Dendritic cell treated with granulocyte-macrophage colony-stimulating factor and Interleukin-4, amounts not matched to agents 40 ng/mL and 50 ng/mL, for 4 days (primary cell): ENCODE measurements at regions not wholly inside any gene's neighbourhood (a gene's known extent, or its start where the extent isn't known, plus 50 kb on each side); places are given as distances from the start of the nearest gene placed in this dataset.
"Not testable (repeated sequence)": the region's sequence is repeated elsewhere in the genome, so short reads cannot be mapped to it uniquely, and the experiment has no call there.

ENCODE experiments used
- H3K27ac Mint-ChIP-seq: one replicate; pipeline ENCODE4 v1.8.0; 2022; ENCODE audit warnings: mild to moderate bottlenecking, mixed read lengths
- H3K27me3 Mint-ChIP-seq: one replicate; pipeline ENCODE4 v1.8.0; 2022; ENCODE audit warnings: mild to moderate bottlenecking, mixed read lengths
- H3K36me3 Mint-ChIP-seq: one replicate; pipeline ENCODE4 v1.8.0; 2022; ENCODE audit warnings: low read depth, mixed read lengths
- H3K4me1 Mint-ChIP-seq: one replicate; pipeline ENCODE4 v1.8.0; 2022; ENCODE audit warnings: low read depth, mixed read lengths
- H3K4me3 Mint-ChIP-seq: one replicate; pipeline ENCODE4 v1.8.0; 2022; ENCODE audit warnings: mild to moderate bottlenecking, moderate library complexity, mixed read lengths
- H3K9me3 Mint-ChIP-seq: one replicate; pipeline ENCODE4 v1.8.0; 2022; ENCODE audit warnings: mixed read lengths
- intact Hi-C: fragments of 100-400 bp; cut with micrococcal nuclease; formaldehyde crosslinking; loops from one replicate; pipeline ENCODE4 v1.15.0; 2022

DNA sequence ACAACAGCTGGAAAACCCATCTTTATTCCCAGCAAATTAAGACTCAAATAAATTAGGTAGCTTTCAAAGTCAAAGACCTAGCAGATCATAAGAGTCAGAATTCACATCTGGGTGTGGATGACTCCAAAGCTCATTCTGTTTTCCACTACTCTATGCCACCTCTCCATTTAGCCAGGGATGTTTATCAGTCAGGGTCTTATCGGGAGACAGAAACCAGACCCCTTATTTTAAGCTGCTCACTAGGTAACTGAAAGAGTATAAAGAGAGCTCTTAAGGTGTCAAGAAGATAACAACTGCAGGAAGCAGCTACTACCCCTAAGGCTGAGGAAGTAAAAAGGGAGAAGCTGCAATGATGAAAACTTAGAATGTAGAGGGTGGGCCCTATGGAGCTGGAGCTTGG, 333.7 kb upstream of the KLF3 start:
- intact Hi-C loops = no loop called here
- Mint-ChIP-seq H3K4me1 (peaks cover 52% of the 10 kb centered on the region), H3K36me3 (no peaks in the 10 kb centered on the region), H3K9me3 (no peaks in the 10 kb centered on the region), H3K4me3 (no peak overlapping the region), H3K27me3 (no peaks in the 10 kb centered on the region), H3K27ac (peak overlapping the region; percentile 17)

DNA sequence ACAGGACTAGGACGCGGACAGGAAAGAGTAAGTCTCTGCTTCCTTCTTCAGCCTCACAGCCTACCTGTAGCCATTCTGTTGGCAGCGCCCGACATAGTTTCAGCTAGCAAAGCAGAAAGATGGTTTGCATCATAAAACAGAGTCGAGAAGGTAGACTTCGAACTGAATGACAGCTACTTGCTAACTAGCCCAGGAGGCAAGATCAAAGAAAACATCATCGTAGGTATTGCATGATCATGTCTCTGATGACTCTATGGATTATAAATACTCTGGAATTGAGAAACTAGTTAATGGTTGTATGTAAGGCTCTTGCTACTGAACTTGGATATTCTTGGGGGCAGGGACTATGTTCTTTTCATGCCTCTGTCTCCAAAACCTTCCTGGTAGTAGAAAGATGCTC, 333.1 kb upstream of the KLF3 start:
- Mint-ChIP-seq H3K9me3 (no peaks in the 10 kb centered on the region), H3K4me1 (peaks cover 59% of the 10 kb centered on the region), H3K27ac (peak overlapping the region; percentile 17), H3K4me3 (no peak overlapping the region), H3K36me3 (no peaks in the 10 kb centered on the region), H3K27me3 (no peaks in the 10 kb centered on the region)
- intact Hi-C loops = no loop called here

DNA sequence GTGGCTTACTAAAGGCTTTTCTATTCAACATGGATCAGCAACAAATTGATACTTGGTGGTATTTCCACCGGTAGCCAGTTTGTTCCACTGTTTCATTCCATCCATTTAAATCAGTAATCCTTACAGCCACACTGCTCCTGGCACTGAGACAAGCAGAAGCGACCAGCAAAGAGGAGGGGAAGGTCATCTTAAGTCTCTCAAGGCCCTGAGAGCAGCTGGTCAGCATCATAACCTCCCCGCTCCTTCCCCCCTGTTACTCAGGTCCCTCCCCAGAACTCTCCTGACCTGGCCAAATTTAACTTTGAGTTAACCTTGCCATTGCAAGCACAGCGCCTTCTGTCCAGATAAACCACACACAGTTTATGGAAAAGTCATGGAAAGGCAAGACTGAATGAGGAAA, 331.3 kb upstream of the KLF3 start:
- intact Hi-C loops = no loop called here
- H3K9me3 Mint-ChIP-seq = peaks cover 3% of the 10 kb centered on the region
- H3K27me3 Mint-ChIP-seq = no peaks in the 10 kb centered on the region
- H3K4me3 Mint-ChIP-seq = no peak overlapping the region
- peaks cover 63% of the 10 kb centered on the region for H3K4me1 Mint-ChIP-seq
- peaks cover 2% of the 10 kb centered on the region for H3K36me3 Mint-ChIP-seq
- peak overlapping the region; percentile 74 for H3K27ac Mint-ChIP-seq

DNA sequence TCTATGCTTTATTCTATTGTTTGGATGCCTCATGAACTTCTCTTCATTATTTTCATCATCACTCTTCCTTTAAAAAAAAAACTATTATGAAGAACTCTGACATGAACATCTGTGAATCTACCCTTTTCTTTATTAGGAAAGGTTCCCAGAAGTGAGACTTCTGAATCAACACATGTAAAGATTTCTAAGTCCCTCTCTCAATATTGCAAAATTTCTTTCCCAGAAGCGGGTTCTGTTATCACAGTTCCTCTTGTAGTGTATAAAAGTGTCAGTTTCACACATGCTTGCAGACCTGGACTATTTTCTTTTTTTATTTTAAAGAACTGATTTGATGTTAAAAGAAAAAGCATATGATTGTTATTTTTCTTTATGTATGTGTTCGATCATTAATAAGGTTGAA, 330.8 kb upstream of the KLF3 start:
- Mint-ChIP-seq H3K4me3 (no peak overlapping the region), H3K27me3 (no peaks in the 10 kb centered on the region), H3K9me3 (peaks cover 8% of the 10 kb centered on the region), H3K27ac (peak overlapping the region; percentile 74), H3K36me3 (peaks cover 7% of the 10 kb centered on the region), H3K4me1 (peaks cover 60% of the 10 kb centered on the region)
- intact Hi-C loops = no loop called here

DNA sequence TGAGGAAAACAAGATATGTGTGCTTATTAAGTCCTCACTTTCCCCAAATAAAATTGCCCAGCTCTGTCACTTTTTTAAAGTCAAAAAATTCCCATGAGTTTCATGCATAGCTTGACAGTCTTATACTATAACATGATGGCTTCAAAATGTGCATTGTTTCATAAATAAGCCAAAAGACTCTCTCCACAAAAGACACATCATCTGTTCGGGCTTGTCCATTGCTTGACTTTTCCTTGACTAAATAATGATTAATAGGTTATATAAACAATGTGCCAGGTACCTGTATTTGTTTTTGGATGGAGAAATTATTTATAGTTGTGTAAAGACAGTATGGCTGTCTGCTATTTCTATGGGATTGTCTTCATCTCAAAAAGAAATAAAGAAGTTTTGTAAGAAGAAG, 329.2 kb upstream of the KLF3 start:
- no peak overlapping the region for H3K4me3 Mint-ChIP-seq
- H3K9me3 Mint-ChIP-seq = peaks cover 24% of the 10 kb centered on the region
- peak overlapping the region; percentile 81 for H3K27ac Mint-ChIP-seq
- peaks cover 45% of the 10 kb centered on the region for H3K4me1 Mint-ChIP-seq
- H3K36me3 Mint-ChIP-seq = peaks cover 18% of the 10 kb centered on the region
- intact Hi-C loops = no loop called here
- no peaks in the 10 kb centered on the region for H3K27me3 Mint-ChIP-seq

DNA sequence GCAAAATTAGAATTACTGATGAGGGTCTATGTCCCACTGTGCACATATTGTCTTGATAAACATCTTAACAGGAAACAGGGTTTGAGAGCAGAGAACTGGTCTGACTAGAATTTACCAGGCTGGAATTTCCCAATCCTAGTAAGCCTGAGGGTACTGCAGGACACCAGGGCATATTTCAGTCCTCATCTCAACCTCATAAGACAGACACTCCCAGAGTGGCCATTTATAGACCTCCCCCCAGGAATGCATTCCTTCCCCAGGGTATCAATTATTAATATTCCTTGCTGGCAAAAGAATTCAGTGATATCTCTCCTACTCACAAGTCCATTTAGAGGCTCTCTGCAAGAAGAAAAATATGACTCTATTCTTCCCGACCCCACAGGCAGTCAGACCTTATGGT, 325.1 kb upstream of the KLF3 start:
- H3K4me3 Mint-ChIP-seq, H3K27ac Mint-ChIP-seq, H3K27me3 Mint-ChIP-seq, intact Hi-C loops: not testable (repeated sequence)
- Mint-ChIP-seq H3K4me1 (peaks cover 21% of the 10 kb centered on the region), H3K36me3 (peaks cover 18% of the 10 kb centered on the region), H3K9me3 (peaks cover 27% of the 10 kb centered on the region)

DNA sequence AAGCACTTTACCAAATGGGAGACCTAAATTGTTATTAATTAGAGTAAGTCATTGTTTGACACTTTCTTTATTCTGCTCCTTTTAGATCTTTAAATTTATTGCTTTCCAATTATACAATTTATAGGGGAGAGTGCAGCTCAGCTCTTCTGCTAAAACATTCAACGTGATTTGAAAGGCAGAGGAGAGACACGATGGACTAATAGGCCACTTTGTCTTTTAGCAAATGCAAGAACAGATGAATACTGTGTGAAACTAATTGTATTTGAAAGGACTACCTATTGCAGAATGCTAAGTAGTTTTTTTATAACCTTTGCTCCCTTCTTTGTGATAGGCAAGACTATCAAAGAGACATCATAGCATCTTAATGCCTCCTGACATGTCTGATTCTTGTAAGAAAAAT, 320.4 kb upstream of the KLF3 start:
- Mint-ChIP-seq H3K36me3 (peaks cover 7% of the 10 kb centered on the region), H3K27ac (no peak overlapping the region), H3K4me3 (no peak overlapping the region), H3K27me3 (no peaks in the 10 kb centered on the region), H3K4me1 (peaks cover 6% of the 10 kb centered on the region), H3K9me3 (peaks cover 48% of the 10 kb centered on the region)
- intact Hi-C loops = no loop called here

DNA sequence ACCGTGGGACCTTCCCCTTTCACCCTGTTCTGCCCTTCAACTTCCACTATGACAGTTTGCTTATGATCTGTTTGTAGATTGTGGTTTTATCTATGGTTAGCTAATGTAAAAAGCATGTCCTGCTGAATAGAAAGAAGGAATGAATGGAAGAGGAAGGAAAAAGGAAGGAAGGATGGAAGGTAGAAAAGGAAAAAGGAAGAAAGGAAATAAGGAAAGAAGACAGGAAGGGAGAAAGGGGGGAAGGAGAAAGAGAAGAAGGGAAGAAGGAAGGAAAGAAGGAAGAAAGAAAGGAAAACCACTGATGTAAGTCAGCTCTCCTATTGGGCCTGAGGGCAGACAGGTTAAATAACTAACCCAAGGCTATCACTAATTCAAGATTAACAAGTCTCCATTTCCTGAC, 319.1 kb upstream of the KLF3 start:
- Mint-ChIP-seq H3K4me1 (peaks cover 6% of the 10 kb centered on the region), H3K36me3 (no peaks in the 10 kb centered on the region), H3K9me3 (peaks cover 35% of the 10 kb centered on the region), H3K4me3 (no peak overlapping the region), H3K27me3 (no peaks in the 10 kb centered on the region), H3K27ac (no peak overlapping the region)
- intact Hi-C loops = no loop called here

DNA sequence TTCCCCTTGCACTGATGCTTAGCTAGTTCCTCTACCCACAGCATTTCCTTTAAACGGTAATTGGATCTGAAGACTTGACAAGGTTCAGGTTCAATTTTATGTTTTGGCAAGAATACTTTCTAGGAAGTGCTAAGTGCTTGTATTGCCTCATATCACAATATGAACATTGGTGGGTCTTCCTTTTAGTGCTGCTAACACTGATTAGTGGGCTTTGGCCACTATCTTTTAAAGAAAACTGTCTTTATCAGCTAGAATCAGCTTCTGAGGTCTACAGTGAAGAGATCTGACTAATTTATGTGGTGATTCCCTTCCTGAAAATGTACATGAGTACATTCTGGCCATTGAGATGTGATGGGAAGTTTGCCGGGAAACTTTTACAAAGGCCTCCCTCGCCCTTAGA, 316.7 kb upstream of the KLF3 start:
- Mint-ChIP-seq H3K27ac (no peak overlapping the region), H3K27me3 (no peaks in the 10 kb centered on the region), H3K4me1 (peaks cover 6% of the 10 kb centered on the region), H3K4me3 (no peak overlapping the region), H3K36me3 (no peaks in the 10 kb centered on the region), H3K9me3 (peaks cover 56% of the 10 kb centered on the region)
- intact Hi-C loops = no loop called here

DNA sequence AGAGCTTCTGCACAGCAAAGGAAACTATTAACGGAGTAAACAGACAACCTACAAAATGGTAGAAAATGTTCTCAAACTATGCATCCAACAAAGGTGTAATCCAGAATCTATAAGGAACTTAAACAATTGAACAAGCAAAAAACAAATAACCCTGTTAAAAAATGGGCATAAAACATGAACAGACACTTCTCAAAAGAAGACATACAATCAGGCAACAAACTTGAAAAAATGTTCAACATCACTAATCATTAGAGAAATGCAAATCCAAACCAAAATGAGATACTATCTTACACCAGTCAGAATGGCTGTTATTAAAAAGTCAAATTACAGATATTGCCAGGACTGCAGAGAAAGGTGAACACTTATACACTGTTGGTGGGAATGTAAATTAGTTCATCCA, 309.6 kb upstream of the KLF3 start:
- intact Hi-C loops = no loop called here
- H3K4me1 Mint-ChIP-seq = no peaks in the 10 kb centered on the region
- no peaks in the 10 kb centered on the region for H3K36me3 Mint-ChIP-seq
- H3K9me3 Mint-ChIP-seq = peaks cover 52% of the 10 kb centered on the region
- H3K4me3 Mint-ChIP-seq = no peak overlapping the region
- peaks cover 3% of the 10 kb centered on the region for H3K27me3 Mint-ChIP-seq
- H3K27ac Mint-ChIP-seq = no peak overlapping the region

DNA sequence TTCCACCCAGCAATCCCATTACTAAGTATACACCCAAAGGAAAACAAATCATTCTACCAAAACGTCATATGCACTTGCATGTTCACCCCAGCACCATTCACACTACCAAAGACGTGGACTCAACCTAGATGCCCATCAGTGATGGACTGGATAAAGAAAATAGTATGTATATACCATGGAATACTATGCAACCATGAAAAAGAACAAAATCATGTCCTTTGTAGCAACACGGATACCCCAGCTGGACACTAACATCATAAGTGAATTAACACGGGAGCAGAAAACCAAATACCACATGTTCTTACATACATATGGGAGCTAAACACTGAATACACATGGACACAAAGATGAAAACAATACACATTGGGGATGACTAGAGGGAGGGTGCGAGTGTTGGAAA, 309.1 kb upstream of the KLF3 start:
- Mint-ChIP-seq H3K27ac (no peak overlapping the region), H3K4me3 (no peak overlapping the region), H3K4me1 (no peaks in the 10 kb centered on the region), H3K27me3 (peaks cover 3% of the 10 kb centered on the region), H3K9me3 (peaks cover 52% of the 10 kb centered on the region), H3K36me3 (no peaks in the 10 kb centered on the region)
- intact Hi-C loops = no loop called here

DNA sequence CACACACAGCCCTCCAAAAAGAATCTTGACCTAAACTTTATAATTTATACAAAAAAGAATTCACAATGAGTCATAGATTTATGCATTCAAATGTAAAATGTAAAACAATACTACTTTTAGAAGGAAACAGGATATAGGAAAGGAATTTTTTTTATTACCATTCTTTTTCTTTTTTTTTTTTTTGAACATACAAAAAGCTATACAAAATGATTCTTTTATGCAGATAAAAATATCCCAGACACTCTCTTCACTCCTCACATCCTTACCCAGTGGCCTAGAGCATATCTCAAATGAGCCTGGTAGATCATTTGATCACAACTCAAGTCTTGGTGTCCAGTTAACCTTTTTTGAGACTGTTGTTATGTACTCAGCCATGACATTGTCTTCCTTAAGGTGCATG, 307.3 kb upstream of the KLF3 start:
- no peaks in the 10 kb centered on the region for H3K4me1 Mint-ChIP-seq
- peaks cover 4% of the 10 kb centered on the region for H3K27me3 Mint-ChIP-seq
- intact Hi-C loops = no loop called here
- no peak overlapping the region for H3K4me3 Mint-ChIP-seq
- no peak overlapping the region for H3K27ac Mint-ChIP-seq
- peaks cover 35% of the 10 kb centered on the region for H3K9me3 Mint-ChIP-seq
- no peaks in the 10 kb centered on the region for H3K36me3 Mint-ChIP-seq

DNA sequence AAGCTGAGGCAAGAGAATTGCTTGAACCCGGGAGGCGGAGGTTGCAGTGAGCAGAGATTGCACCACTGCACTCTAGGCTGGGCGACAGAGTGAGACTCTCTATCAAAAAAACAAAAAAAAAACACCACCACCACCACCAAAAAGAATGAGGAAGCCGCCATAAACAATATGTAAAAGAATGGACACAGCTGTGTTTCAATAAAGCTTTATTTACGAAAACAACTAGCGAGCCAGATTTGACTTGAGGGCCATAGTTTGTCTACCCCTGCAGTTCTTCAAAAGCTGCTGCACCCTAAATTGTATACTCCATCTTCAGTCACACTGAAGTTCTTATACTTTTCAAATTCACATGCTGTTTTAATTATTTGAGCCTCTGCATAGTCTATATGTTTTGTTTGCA, 306.5 kb upstream of the KLF3 start:
- intact Hi-C loops = no loop called here
- Mint-ChIP-seq H3K9me3 (peaks cover 27% of the 10 kb centered on the region), H3K4me3 (no peak overlapping the region), H3K27me3 (peaks cover 2% of the 10 kb centered on the region), H3K27ac (no peak overlapping the region), H3K4me1 (no peaks in the 10 kb centered on the region), H3K36me3 (no peaks in the 10 kb centered on the region)

DNA sequence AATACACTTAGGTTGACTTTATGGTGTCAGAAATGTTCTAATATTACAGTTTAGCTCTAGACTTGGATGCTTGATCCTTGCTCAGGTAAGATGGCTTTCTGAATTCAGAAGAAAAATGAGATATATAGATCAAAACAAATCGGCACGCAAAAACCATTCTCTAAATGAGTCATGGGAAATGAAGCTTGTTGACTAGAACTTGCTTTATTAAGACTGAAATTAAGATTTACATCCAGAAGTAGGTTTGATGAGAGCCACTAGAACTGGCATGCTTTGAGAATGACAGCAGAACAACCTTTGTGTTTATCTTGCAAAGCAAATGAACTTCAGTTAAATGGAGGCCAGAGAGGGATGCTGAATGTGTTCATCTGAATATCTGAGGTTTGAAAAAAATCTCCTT, 304.9 kb upstream of the KLF3 start:
- peaks cover 11% of the 10 kb centered on the region for H3K9me3 Mint-ChIP-seq
- H3K4me3 Mint-ChIP-seq = no peak overlapping the region
- peaks cover 1% of the 10 kb centered on the region for H3K27me3 Mint-ChIP-seq
- no peaks in the 10 kb centered on the region for H3K36me3 Mint-ChIP-seq
- no peak overlapping the region for H3K27ac Mint-ChIP-seq
- H3K4me1 Mint-ChIP-seq = no peaks in the 10 kb centered on the region
- intact Hi-C loops = no loop called here

DNA sequence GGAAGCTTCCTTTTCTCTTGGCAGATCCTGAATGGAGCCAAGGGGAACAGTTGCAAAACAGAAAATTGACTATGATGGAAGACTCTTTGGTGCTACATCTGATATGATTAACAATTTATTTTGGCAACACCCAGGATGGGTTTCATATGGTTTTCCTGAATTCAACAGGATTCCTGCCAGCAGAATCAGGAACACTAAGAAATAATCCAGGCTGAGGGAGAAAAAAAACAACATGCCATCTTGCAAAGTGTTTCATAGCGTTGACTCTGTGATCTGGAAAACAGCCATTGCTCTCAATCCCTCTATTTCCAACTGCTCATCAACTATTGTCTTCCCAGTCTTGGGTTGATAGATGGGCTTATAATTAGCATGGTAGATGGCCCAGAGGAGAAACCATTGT, 303.8 kb upstream of the KLF3 start:
- Mint-ChIP-seq H3K27me3 (peaks cover 1% of the 10 kb centered on the region), H3K4me3 (no peak overlapping the region), H3K27ac (no peak overlapping the region), H3K9me3 (peaks cover under 1% of the 10 kb centered on the region), H3K36me3 (no peaks in the 10 kb centered on the region), H3K4me1 (no peaks in the 10 kb centered on the region)
- intact Hi-C loops = loop anchor here (2.0 kb wide), 1 partner anchor 63 kb away; no protein-coding TSS in a partner anchor
